NCI-H2107 treated with DMSO at 0.1 percent for 48 hours (cell line): ENCODE measurements at regions not wholly inside any gene's neighbourhood (a gene's known extent, or its start where the extent isn't known, plus 50 kb on each side); places are given as distances from the start of the nearest gene placed in this dataset.

Experiments
- DNase-seq: peaks from one replicate; lab custom pipeline; 2025; ENCODE audit not compliant: unreplicated experiment; lab: John Stamatoyannopoulos, UW

GRCh38 chr6:14791526-14791925, 454.3 kb upstream of the JARID2 start:
- no peak for DNase-seq

- no peak for DNase-seq
Observed at GRCh38 chr6:14792118-14792955, 453.5 kb upstream of the JARID2 start.

- no peak for DNase-seq
Observed at GRCh38 chr6:14795451-14795850, 450.4 kb upstream of the JARID2 start.

GRCh38 chr6:14796974-14797762, 448.7 kb upstream of the JARID2 start:
- peak; percentile 19 for DNase-seq

GRCh38 chr6:14797875-14798593, 447.8 kb upstream of the JARID2 start:
- no peak for DNase-seq

GRCh38 chr6:14798594-14798982, 447.3 kb upstream of the JARID2 start:
- no peak for DNase-seq

GRCh38 chr6:14798996-14799588, 446.8 kb upstream of the JARID2 start:
- no peak for DNase-seq

- DNase-seq, result no peak
Observed at GRCh38 chr6:14799928-14800327, 445.9 kb upstream of the JARID2 start.

- DNase-seq, result no peak
Observed at GRCh38 chr6:14802514-14803160, 443.2 kb upstream of the JARID2 start.

- no peak for DNase-seq
Observed at GRCh38 chr6:14804001-14804784, 441.7 kb upstream of the JARID2 start.

GRCh38 chr6:14804785-14805210, 441.1 kb upstream of the JARID2 start:
- no peak for DNase-seq

- DNase-seq, result no peak
Observed at GRCh38 chr6:14806101-14806500, 439.8 kb upstream of the JARID2 start.

GRCh38 chr6:14807130-14807529, 438.7 kb upstream of the JARID2 start:
- DNase-seq, result no peak

GRCh38 chr6:14807971-14808370, 437.9 kb upstream of the JARID2 start:
- no peak for DNase-seq

- no peak for DNase-seq
Observed at GRCh38 chr6:14810021-14810420, 435.8 kb upstream of the JARID2 start.

- DNase-seq, result no peak
Observed at GRCh38 chr6:14811775-14812428, 434.0 kb upstream of the JARID2 start.

GRCh38 chr6:14814016-14814415, 431.9 kb upstream of the JARID2 start:
- no peak for DNase-seq

- no peak for DNase-seq
Observed at GRCh38 chr6:14816116-14816859, 429.6 kb upstream of the JARID2 start.

GRCh38 chr6:14817074-14817473, 428.8 kb upstream of the JARID2 start:
- no peak for DNase-seq
